ENCODE measurements at regions not wholly inside any gene's neighbourhood (a gene's known extent, or its start where the extent isn't known, plus 50 kb on each side); places are given as distances from the start of the nearest gene placed in this dataset.

DNA sequence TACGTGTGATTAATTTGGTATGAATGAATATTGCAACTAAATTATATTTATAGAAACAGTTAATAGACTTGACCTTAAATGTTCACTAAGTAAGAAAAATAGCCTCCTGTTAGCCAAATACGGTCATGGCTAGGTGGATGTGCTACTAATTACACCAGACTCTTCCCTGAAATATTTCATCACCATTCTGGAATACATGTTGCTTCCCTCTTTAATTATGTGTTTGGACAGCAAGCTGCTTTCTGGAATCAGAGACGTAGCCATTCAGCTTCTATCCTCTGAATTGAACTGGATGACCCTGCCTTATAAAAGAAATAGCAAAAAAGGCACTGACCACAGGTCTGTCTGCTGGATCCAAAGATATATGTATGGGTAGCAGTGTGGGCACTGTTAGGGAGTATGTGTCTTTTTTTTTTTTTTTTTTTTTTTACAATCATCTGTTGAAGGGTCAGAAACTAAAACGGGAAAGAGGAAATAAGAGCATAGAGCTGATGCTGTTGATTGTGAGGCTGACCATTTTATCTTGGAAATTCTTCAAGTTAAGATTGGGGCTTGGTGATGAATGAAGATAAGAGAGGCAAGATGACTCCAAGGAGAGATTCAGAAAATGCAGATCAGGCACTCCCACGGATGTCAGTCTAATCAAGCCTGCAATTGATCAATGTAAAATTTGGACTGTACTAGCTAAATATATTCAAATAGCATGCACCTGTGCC, 283.2 kb upstream of the HSF2 start:
- TF ChIP-seq, protein P1, sequence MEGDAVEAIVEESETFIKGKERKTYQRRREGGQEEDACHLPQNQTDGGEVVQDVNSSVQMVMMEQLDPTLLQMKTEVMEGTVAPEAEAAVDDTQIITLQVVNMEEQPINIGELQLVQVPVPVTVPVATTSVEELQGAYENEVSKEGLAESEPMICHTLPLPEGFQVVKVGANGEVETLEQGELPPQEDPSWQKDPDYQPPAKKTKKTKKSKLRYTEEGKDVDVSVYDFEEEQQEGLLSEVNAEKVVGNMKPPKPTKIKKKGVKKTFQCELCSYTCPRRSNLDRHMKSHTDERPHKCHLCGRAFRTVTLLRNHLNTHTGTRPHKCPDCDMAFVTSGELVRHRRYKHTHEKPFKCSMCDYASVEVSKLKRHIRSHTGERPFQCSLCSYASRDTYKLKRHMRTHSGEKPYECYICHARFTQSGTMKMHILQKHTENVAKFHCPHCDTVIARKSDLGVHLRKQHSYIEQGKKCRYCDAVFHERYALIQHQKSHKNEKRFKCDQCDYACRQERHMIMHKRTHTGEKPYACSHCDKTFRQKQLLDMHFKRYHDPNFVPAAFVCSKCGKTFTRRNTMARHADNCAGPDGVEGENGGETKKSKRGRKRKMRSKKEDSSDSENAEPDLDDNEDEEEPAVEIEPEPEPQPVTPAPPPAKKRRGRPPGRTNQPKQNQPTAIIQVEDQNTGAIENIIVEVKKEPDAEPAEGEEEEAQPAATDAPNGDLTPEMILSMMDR (IDR thresholded peaks at IDR 0.05): no peak
- TF ChIP-seq POLR2A (IDR thresholded peaks at IDR 0.05): no peak

All from gastroesophageal sphincter (tissue), 3 donors.